ENCODE measurements at regions not wholly inside any gene's neighbourhood (a gene's known extent, or its start where the extent isn't known, plus 50 kb on each side); places are given as distances from the start of the nearest gene placed in this dataset.

- Histone ChIP-seq H3K9me3 (ENCODE audit: control insufficient read depth, low read length) (no peaks in the 10 kb centered on the region), H3K27me3 (replicated peaks; ENCODE audit: control insufficient read depth, insufficient read depth, low read length, poor library complexity, severe bottlenecking) (no peaks in the 10 kb centered on the region), H3K36me3 (ENCODE audit: control insufficient read depth, insufficient read depth, low read length) (no peaks in the 10 kb centered on the region), H3K4me1 (ENCODE audit: control insufficient read depth, insufficient read depth, low read length, poor library complexity, severe bottlenecking) (no peaks in the 10 kb centered on the region), H3K4me3 (ENCODE audit: insufficient read depth, low read depth, low read length, poor library complexity, severe bottlenecking) (no peak overlapping the region), H3K27ac (ENCODE audit: insufficient read depth, low read length, poor library complexity, severe bottlenecking) (no peak overlapping the region)
- no peak for DNase-seq
Measured at GRCh38 chr5:74550927-74551326, 89.6 kb downstream of the ENC1 start.

- no peak for DNase-seq
- Histone ChIP-seq H3K4me3 (ENCODE audit: insufficient read depth, low read depth, low read length, poor library complexity, severe bottlenecking) (no peak overlapping the region), H3K27ac (ENCODE audit: insufficient read depth, low read length, poor library complexity, severe bottlenecking) (no peak overlapping the region), H3K36me3 (ENCODE audit: control insufficient read depth, insufficient read depth, low read length) (no peaks in the 10 kb centered on the region), H3K4me1 (ENCODE audit: control insufficient read depth, insufficient read depth, low read length, poor library complexity, severe bottlenecking) (no peaks in the 10 kb centered on the region), H3K27me3 (replicated peaks; ENCODE audit: control insufficient read depth, insufficient read depth, low read length, poor library complexity, severe bottlenecking) (no peaks in the 10 kb centered on the region), H3K9me3 (ENCODE audit: control insufficient read depth, low read length) (no peaks in the 10 kb centered on the region)
Measured at GRCh38 chr5:74549384-74549783, 91.1 kb downstream of the ENC1 start.

GRCh38 chr5:74546796-74547195 is 93.7 kb downstream of the ENC1 start:
- H3K27ac ChIP-seq (ENCODE audit: insufficient read depth, low read length, poor library complexity, severe bottlenecking): no peak overlapping the region
- H3K27me3 ChIP-seq (replicated peaks; ENCODE audit: control insufficient read depth, insufficient read depth, low read length, poor library complexity, severe bottlenecking): no peaks in the 10 kb centered on the region
- no peak overlapping the region for H3K4me3 ChIP-seq (ENCODE audit: insufficient read depth, low read depth, low read length, poor library complexity, severe bottlenecking)
- H3K36me3 ChIP-seq (ENCODE audit: control insufficient read depth, insufficient read depth, low read length): no peaks in the 10 kb centered on the region
- DNase-seq: no peak
- no peaks in the 10 kb centered on the region for H3K9me3 ChIP-seq (ENCODE audit: control insufficient read depth, low read length)
- no peaks in the 10 kb centered on the region for H3K4me1 ChIP-seq (ENCODE audit: control insufficient read depth, insufficient read depth, low read length, poor library complexity, severe bottlenecking)

GRCh38 chr5:74544811-74545210 is 95.7 kb downstream of the ENC1 start:
- no peaks in the 10 kb centered on the region for H3K36me3 ChIP-seq (ENCODE audit: control insufficient read depth, insufficient read depth, low read length)
- H3K4me3 ChIP-seq (ENCODE audit: insufficient read depth, low read depth, low read length, poor library complexity, severe bottlenecking): no peak overlapping the region
- H3K27ac ChIP-seq (ENCODE audit: insufficient read depth, low read length, poor library complexity, severe bottlenecking): no peak overlapping the region
- H3K27me3 ChIP-seq (replicated peaks; ENCODE audit: control insufficient read depth, insufficient read depth, low read length, poor library complexity, severe bottlenecking): no peaks in the 10 kb centered on the region
- no peak for DNase-seq
- H3K9me3 ChIP-seq (ENCODE audit: control insufficient read depth, low read length): no peaks in the 10 kb centered on the region
- no peaks in the 10 kb centered on the region for H3K4me1 ChIP-seq (ENCODE audit: control insufficient read depth, insufficient read depth, low read length, poor library complexity, severe bottlenecking)

GRCh38 chr5:74543162-74543995 is 97.1 kb downstream of the ENC1 start:
- no peak overlapping the region for H3K27ac ChIP-seq (ENCODE audit: insufficient read depth, low read length, poor library complexity, severe bottlenecking)

GRCh38 chr5:74542482-74542881 is 98.0 kb downstream of the ENC1 start:
- H3K9me3 ChIP-seq (ENCODE audit: control insufficient read depth, low read length): no peaks in the 10 kb centered on the region

More at GRCh38 chr5:74543162-74543995, 97.1 kb downstream of the ENC1 start:
- Histone ChIP-seq H3K4me1 (ENCODE audit: control insufficient read depth, insufficient read depth, low read length, poor library complexity, severe bottlenecking) (no peaks in the 10 kb centered on the region), H3K9me3 (ENCODE audit: control insufficient read depth, low read length) (no peaks in the 10 kb centered on the region), H3K27me3 (replicated peaks; ENCODE audit: control insufficient read depth, insufficient read depth, low read length, poor library complexity, severe bottlenecking) (no peaks in the 10 kb centered on the region), H3K4me3 (ENCODE audit: insufficient read depth, low read depth, low read length, poor library complexity, severe bottlenecking) (no peak overlapping the region), H3K36me3 (ENCODE audit: control insufficient read depth, insufficient read depth, low read length) (no peaks in the 10 kb centered on the region)
- DNase-seq: no peak

GRCh38 chr5:74541381-74541781 is 99.1 kb downstream of the ENC1 start:
- no peaks in the 10 kb centered on the region for H3K27me3 ChIP-seq (replicated peaks; ENCODE audit: control insufficient read depth, insufficient read depth, low read length, poor library complexity, severe bottlenecking)
- no peaks in the 10 kb centered on the region for H3K9me3 ChIP-seq (ENCODE audit: control insufficient read depth, low read length)
- no peak for DNase-seq
- H3K4me3 ChIP-seq (ENCODE audit: insufficient read depth, low read depth, low read length, poor library complexity, severe bottlenecking): no peak overlapping the region
- H3K27ac ChIP-seq (ENCODE audit: insufficient read depth, low read length, poor library complexity, severe bottlenecking): no peak overlapping the region
- H3K36me3 ChIP-seq (ENCODE audit: control insufficient read depth, insufficient read depth, low read length): no peaks in the 10 kb centered on the region
- no peaks in the 10 kb centered on the region for H3K4me1 ChIP-seq (ENCODE audit: control insufficient read depth, insufficient read depth, low read length, poor library complexity, severe bottlenecking)

More at GRCh38 chr5:74542482-74542881, 98.0 kb downstream of the ENC1 start:
- Histone ChIP-seq H3K4me1 (ENCODE audit: control insufficient read depth, insufficient read depth, low read length, poor library complexity, severe bottlenecking) (no peaks in the 10 kb centered on the region), H3K4me3 (ENCODE audit: insufficient read depth, low read depth, low read length, poor library complexity, severe bottlenecking) (no peak overlapping the region), H3K27me3 (replicated peaks; ENCODE audit: control insufficient read depth, insufficient read depth, low read length, poor library complexity, severe bottlenecking) (no peaks in the 10 kb centered on the region), H3K27ac (ENCODE audit: insufficient read depth, low read length, poor library complexity, severe bottlenecking) (no peak overlapping the region), H3K36me3 (ENCODE audit: control insufficient read depth, insufficient read depth, low read length) (no peaks in the 10 kb centered on the region)
- DNase-seq: no peak

- Histone ChIP-seq H3K9me3 (ENCODE audit: control insufficient read depth, low read length) (no peaks in the 10 kb centered on the region), H3K27me3 (replicated peaks; ENCODE audit: control insufficient read depth, insufficient read depth, low read length, poor library complexity, severe bottlenecking) (no peaks in the 10 kb centered on the region), H3K36me3 (ENCODE audit: control insufficient read depth, insufficient read depth, low read length) (no peaks in the 10 kb centered on the region), H3K4me1 (ENCODE audit: control insufficient read depth, insufficient read depth, low read length, poor library complexity, severe bottlenecking) (no peaks in the 10 kb centered on the region), H3K27ac (ENCODE audit: insufficient read depth, low read length, poor library complexity, severe bottlenecking) (no peak overlapping the region), H3K4me3 (ENCODE audit: insufficient read depth, low read depth, low read length, poor library complexity, severe bottlenecking) (no peak overlapping the region)
- no peak for DNase-seq
Measured at GRCh38 chr5:74540622-74541021, 99.9 kb downstream of the ENC1 start.

GRCh38 chr5:74539986-74540385 is 100.5 kb downstream of the ENC1 start:
- H3K9me3 ChIP-seq (ENCODE audit: control insufficient read depth, low read length): no peaks in the 10 kb centered on the region
- H3K4me3 ChIP-seq (ENCODE audit: insufficient read depth, low read depth, low read length, poor library complexity, severe bottlenecking): no peak overlapping the region
- H3K27ac ChIP-seq (ENCODE audit: insufficient read depth, low read length, poor library complexity, severe bottlenecking): no peak overlapping the region
- no peaks in the 10 kb centered on the region for H3K36me3 ChIP-seq (ENCODE audit: control insufficient read depth, insufficient read depth, low read length)
- H3K4me1 ChIP-seq (ENCODE audit: control insufficient read depth, insufficient read depth, low read length, poor library complexity, severe bottlenecking): no peaks in the 10 kb centered on the region
- H3K27me3 ChIP-seq (replicated peaks; ENCODE audit: control insufficient read depth, insufficient read depth, low read length, poor library complexity, severe bottlenecking): no peaks in the 10 kb centered on the region
- no peak for DNase-seq

GRCh38 chr5:74538206-74538661 is 102.3 kb downstream of the ENC1 start:
- no peak overlapping the region for H3K27ac ChIP-seq (ENCODE audit: insufficient read depth, low read length, poor library complexity, severe bottlenecking)
- H3K9me3 ChIP-seq (ENCODE audit: control insufficient read depth, low read length): no peaks in the 10 kb centered on the region
- H3K4me3 ChIP-seq (ENCODE audit: insufficient read depth, low read depth, low read length, poor library complexity, severe bottlenecking): no peak overlapping the region
- no peaks in the 10 kb centered on the region for H3K36me3 ChIP-seq (ENCODE audit: control insufficient read depth, insufficient read depth, low read length)
- DNase-seq: no peak
- no peaks in the 10 kb centered on the region for H3K27me3 ChIP-seq (replicated peaks; ENCODE audit: control insufficient read depth, insufficient read depth, low read length, poor library complexity, severe bottlenecking)
- H3K4me1 ChIP-seq (ENCODE audit: control insufficient read depth, insufficient read depth, low read length, poor library complexity, severe bottlenecking): no peaks in the 10 kb centered on the region

Measured in effector memory CD4-positive, alpha-beta T cell (primary cell).